Caco-2 (cell line): ENCODE measurements at regions not wholly inside any gene's neighbourhood (a gene's known extent, or its start where the extent isn't known, plus 50 kb on each side); places are given as distances from the start of the nearest gene placed in this dataset.

Experiments used
- BruUV-seq: library from RNA; stranded (reverse); fragments of 400-500 nt; replicated peaks from 2 replicates; lab custom pipeline; 2021; lab: Mats Ljungman, UMichigan
- CTCF ChIA-PET: fragments of 300-600 bp; sonication (Branson Sonifier 250); formaldehyde crosslinking; loops from one replicate; lab custom pipeline; 2022; ENCODE audit warnings: antibody characterized with exemption; lab: Charles Lee
- POLR2A ChIA-PET: fragments of 300-600 bp; sonication (Branson Sonifier 250); formaldehyde crosslinking; loops from one replicate; lab custom pipeline; 2022; ENCODE audit warnings: antibody characterized with exemption; lab: Charles Lee
- DNase-seq, 2 experiments: peaks; one replicate each; pipeline versions ENCODE4 v3.0.0 to v3.0.0-alpha.2; 2020 to 2022
- H3K27me3 ChIP-seq: replicated peaks from 2 replicates; pipeline ENCODE4 v1.6.0; 2011; ENCODE audit warnings: low read length; ENCODE audit not compliant: control insufficient read depth, insufficient read depth
- H3K36me3 ChIP-seq: 2 replicates; pipeline ENCODE4 v1.5.1; 2011; ENCODE audit warnings: low read length; ENCODE audit not compliant: control insufficient read depth, insufficient read depth
- H3K4me1 ChIP-seq: fragments of 250-450 bp; sonication (Bioruptor Pico); 2 replicates; pipeline ENCODE4 v1.5.1; 2020; ENCODE audit warnings: mild to moderate bottlenecking
- H3K4me3 ChIP-seq: 2 replicates; pipeline ENCODE4 v1.5.1; 2011; ENCODE audit warnings: low read depth, mild to moderate bottlenecking, control low read depth, low read length
- H3K9me3 ChIP-seq: fragments of 250-450 bp; sonication (Bioruptor Pico); 2 replicates; pipeline ENCODE4 v1.5.1; 2020; ENCODE audit warnings: mild to moderate bottlenecking, moderate library complexity
- H3K27ac Mint-ChIP-seq: one replicate; pipeline ENCODE4 v1.8.0; 2022; ENCODE audit warnings: mixed read lengths; ENCODE audit not compliant: unreplicated experiment
- H3K27me3 Mint-ChIP-seq: one replicate; pipeline ENCODE4 v1.8.0; 2022; ENCODE audit warnings: mixed read lengths; ENCODE audit not compliant: insufficient read depth, unreplicated experiment
- H3K36me3 Mint-ChIP-seq: one replicate; pipeline ENCODE4 v1.8.0; 2022; ENCODE audit warnings: mild to moderate bottlenecking, mixed read lengths; ENCODE audit not compliant: insufficient read depth, unreplicated experiment
- H3K4me1 Mint-ChIP-seq: one replicate; pipeline ENCODE4 v1.8.0; 2022; ENCODE audit warnings: low read depth, mixed read lengths; ENCODE audit not compliant: unreplicated experiment
- H3K4me3 Mint-ChIP-seq: one replicate; pipeline ENCODE4 v1.8.0; 2022; ENCODE audit warnings: mild to moderate bottlenecking, moderate library complexity, mixed read lengths; ENCODE audit not compliant: unreplicated experiment
- H3K9me3 Mint-ChIP-seq: one replicate; pipeline ENCODE4 v1.8.0; 2022; ENCODE audit warnings: mixed read lengths; ENCODE audit not compliant: unreplicated experiment
- CTCF ChIP-seq, 2 experiments: fragments of 200-600 bp in 1 of 2; IDR thresholded peaks; 1 replicate in 1 of 2; 2 replicates in 1 of 2; pipeline versions ENCODE4 v1.5.1 to v1.8.0; 2011 to 2022; ENCODE audit warnings: antibody characterized with exemption in 1 of 2, control low read depth in 1 of 2, inconsistent platforms in 1 of 2, low read depth in 1 of 2, low read length in 1 of 2, mild to moderate bottlenecking in 1 of 2, moderate library complexity in 1 of 2; ENCODE audit not compliant: insufficient read depth in 1 of 2, severe bottlenecking in 1 of 2, unreplicated experiment in 1 of 2
- intact Hi-C: fragments of 100-400 bp; cut with micrococcal nuclease; formaldehyde crosslinking; loops from one replicate; pipeline ENCODE4 v1.10.0; 2022; ENCODE audit not compliant: unreplicated experiment

DNA sequence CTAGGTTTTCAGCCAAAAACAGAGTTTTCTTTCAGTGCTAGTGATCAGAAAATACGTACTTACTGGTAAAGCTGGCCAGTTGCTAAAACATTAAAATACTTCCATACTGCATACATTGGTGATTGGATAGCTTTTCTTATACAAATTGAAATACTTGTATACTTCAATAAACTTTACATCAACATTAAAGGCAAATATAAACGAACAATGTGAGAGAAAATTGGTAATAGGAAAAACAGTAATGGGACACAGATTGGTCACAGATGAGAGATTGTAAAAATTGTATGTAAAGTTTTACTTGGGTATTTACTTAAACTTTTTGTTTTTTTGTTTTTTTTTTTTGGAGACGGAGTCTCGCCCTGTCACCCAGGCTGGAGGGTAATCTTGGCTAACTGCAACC, 391.7 kb downstream of the TFEC start:
- DNase-seq: no peak
- Mint-ChIP-seq H3K4me3 (no peak overlapping the region), H3K27me3 (no peaks in the 10 kb centered on the region), H3K36me3 (no peaks in the 10 kb centered on the region), H3K4me1 (peaks cover 8% of the 10 kb centered on the region), H3K9me3 (peaks cover 11% of the 10 kb centered on the region), H3K27ac (no peak overlapping the region)
- Histone ChIP-seq H3K4me3 (no peak overlapping the region), H3K9me3 (no peaks in the 10 kb centered on the region), H3K36me3 (no peaks in the 10 kb centered on the region), H3K27me3 (no peaks in the 10 kb centered on the region), H3K4me1 (peaks cover 7% of the 10 kb centered on the region; the same call in 1 of the 2 replicates)
- ChIA-PET POLR2A (no interaction called here), CTCF (no interaction called here)
- intact Hi-C loops: no loop called here
- TF ChIP-seq CTCF (IDR thresholded peaks at IDR 0.05; ENCODE audit: insufficient read depth in 1 of 2, low read depth in 1 of 2, low read length in 1 of 2, severe bottlenecking in 1 of 2, unreplicated experiment in 1 of 2): no peak
- no TSS peak for BruUV-seq

DNA sequence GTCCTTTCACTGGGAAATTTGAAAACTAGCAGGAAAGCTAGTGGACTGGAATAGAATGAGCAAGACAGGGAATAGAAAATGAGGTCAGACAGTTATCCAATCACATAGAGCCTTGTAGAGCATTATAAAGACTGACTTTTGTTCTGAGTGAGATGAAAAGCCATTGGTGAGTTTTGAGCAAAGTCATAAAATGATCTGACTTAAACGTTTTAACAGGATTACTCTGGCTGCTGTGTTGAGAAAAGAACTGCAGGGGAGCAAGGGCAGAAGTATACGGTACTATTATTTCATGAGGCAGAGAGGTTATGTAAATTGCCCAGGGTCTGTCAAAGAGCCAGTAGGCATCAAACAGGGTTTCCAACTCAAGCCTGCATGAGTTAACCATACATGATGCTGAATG, 393.4 kb downstream of the TFEC start:
- Mint-ChIP-seq H3K27me3 (no peaks in the 10 kb centered on the region), H3K36me3 (no peaks in the 10 kb centered on the region), H3K4me1 (peaks cover 14% of the 10 kb centered on the region), H3K27ac (no peak overlapping the region), H3K4me3 (no peak overlapping the region), H3K9me3 (peaks cover 4% of the 10 kb centered on the region)
- no peak for TF ChIP-seq CTCF (IDR thresholded peaks at IDR 0.05; ENCODE audit: insufficient read depth in 1 of 2, low read depth in 1 of 2, low read length in 1 of 2, severe bottlenecking in 1 of 2, unreplicated experiment in 1 of 2)
- no TSS peak for BruUV-seq
- no peak for DNase-seq
- intact Hi-C loops: no loop called here
- ChIA-PET CTCF (no interaction called here), POLR2A (no interaction called here)
- Histone ChIP-seq H3K27me3 (no peaks in the 10 kb centered on the region), H3K36me3 (no peaks in the 10 kb centered on the region), H3K9me3 (no peaks in the 10 kb centered on the region), H3K4me3 (no peak overlapping the region), H3K4me1 (peaks cover 23% of the 10 kb centered on the region)

DNA sequence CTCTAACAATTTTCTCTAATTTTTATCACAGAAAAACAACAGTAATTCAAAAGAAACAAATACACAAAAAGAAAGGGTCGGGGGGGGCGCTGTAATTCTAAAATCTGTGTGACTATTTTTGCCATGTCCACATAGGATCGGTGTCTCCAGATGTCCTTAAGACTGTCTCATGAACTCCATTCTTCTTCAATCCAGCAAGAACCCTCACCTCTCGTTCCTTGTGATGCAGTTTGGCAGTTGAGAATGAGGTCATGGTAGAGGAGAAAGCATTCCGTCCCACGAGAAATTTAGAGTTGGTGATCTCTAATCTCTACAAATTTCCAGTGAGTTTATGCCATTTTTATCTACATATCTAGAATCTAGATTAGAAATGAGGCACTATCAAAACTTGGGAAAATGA, 394.7 kb downstream of the TFEC start:
- Mint-ChIP-seq H3K9me3 (no peaks in the 10 kb centered on the region), H3K4me1 (peaks cover 21% of the 10 kb centered on the region), H3K27ac (no peak overlapping the region), H3K4me3 (no peak overlapping the region), H3K36me3 (no peaks in the 10 kb centered on the region), H3K27me3 (no peaks in the 10 kb centered on the region)
- Histone ChIP-seq H3K4me1 (peaks cover 26% of the 10 kb centered on the region), H3K4me3 (no peak overlapping the region), H3K9me3 (no peaks in the 10 kb centered on the region), H3K36me3 (no peaks in the 10 kb centered on the region), H3K27me3 (no peaks in the 10 kb centered on the region)
- intact Hi-C loops: no loop called here
- TF ChIP-seq CTCF (IDR thresholded peaks at IDR 0.05; ENCODE audit: insufficient read depth in 1 of 2, low read depth in 1 of 2, low read length in 1 of 2, severe bottlenecking in 1 of 2, unreplicated experiment in 1 of 2): no peak
- no peak for DNase-seq
- POLR2A ChIA-PET: no interaction called here
- BruUV-seq: no TSS peak
- CTCF ChIA-PET: no interaction called here
